Upper lobe of left lung (tissue), 6 donors: ENCODE measurements at regions not wholly inside any gene's neighbourhood (a gene's known extent, or its start where the extent isn't known, plus 50 kb on each side); places are given as distances from the start of the nearest gene placed in this dataset.

Experiments
- ATAC-seq, 2 donors: fragments of 200-7000 bp; cut with Tn5 transposase; one replicate each; pipeline ENCODE4 v1.9.1; 2022; ENCODE audit warnings: mild to moderate bottlenecking in 2 of 2, moderate library complexity in 2 of 2; ENCODE audit not compliant: low FRiP score in 2 of 2
- DNase-seq, 2 donors: peaks; one replicate each; pipeline ENCODE4 v3.0.0-alpha.2; 2019 to 2020
- H3K27ac ChIP-seq, 4 donors: fragments of 200-600 bp; sonication (generic); one replicate each; pipeline ENCODE4 v1.5.1; 2016 to 2019
- H3K27me3 ChIP-seq, 4 donors: fragments of 200-600 bp; sonication (generic); one replicate each; pipeline ENCODE4 v1.5.1; 2017 to 2019
- H3K36me3 ChIP-seq, 4 donors: fragments of 200-600 bp; sonication (generic); one replicate each; pipeline ENCODE4 v1.5.1; 2016 to 2019
- H3K4me1 ChIP-seq, 4 donors: fragments of 200-600 bp; sonication (generic); one replicate each; pipeline ENCODE4 v1.5.1; 2018 to 2019
- H3K4me3 ChIP-seq, 4 donors: fragments of 200-600 bp; sonication (generic); one replicate each; pipeline ENCODE4 v1.5.1; 2017 to 2019; ENCODE audit warnings: mild to moderate bottlenecking in 2 of 4, moderate library complexity in 1 of 4
- H3K9me3 ChIP-seq, 4 donors: fragments of 200-600 bp; sonication (generic); one replicate each; pipeline ENCODE4 v1.5.1; 2018 to 2019
- EP300 ChIP-seq, 4 donors: sonication (generic); formaldehyde crosslinking; IDR thresholded peaks; one replicate each; pipeline ENCODE4 v1.5.1; 2017; ENCODE audit warnings: antibody characterized with exemption in 4 of 4, control low read depth in 2 of 4
- POLR2A ChIP-seq, 4 donors: fragments of 450-650 bp; IDR thresholded peaks; one replicate each; pipeline ENCODE4 v1.5.1; 2016 to 2017; ENCODE audit warnings: antibody characterized with exemption in 4 of 4, mild to moderate bottlenecking in 2 of 4
- POLR2AphosphoS5 ChIP-seq, 2 donors: sonication (generic); formaldehyde crosslinking; IDR thresholded peaks; one replicate each; pipeline ENCODE4 v1.5.1; 2017; ENCODE audit warnings: antibody characterized with exemption in 2 of 2
- WGBS, 2 donors: methylation state at CpG; one replicate each; pipeline ENCODE4 v1.1.5; 2017 to 2018; 5-methylcytosine and 5-hydroxymethylcytosine counted together
- TF ChIP-seq, protein P1 (sequence below), 6 experiments: fragments of 450-650 bp in 4 of 6; fragments of 200-600 bp in 2 of 6; sonication (generic) in 2 of 6; IDR thresholded peaks; one replicate each; pipeline ENCODE4 v1.5.1; 2016 to 2019; ENCODE audit warnings: antibody characterized with exemption in 6 of 6
- donor health status: DM: no; HTN: no; CAD: no; lungs with moderate emphysema.
- donor health status: DM: no; HTN: yes; CAD: no; lungs with severe emphysema.

DNA sequence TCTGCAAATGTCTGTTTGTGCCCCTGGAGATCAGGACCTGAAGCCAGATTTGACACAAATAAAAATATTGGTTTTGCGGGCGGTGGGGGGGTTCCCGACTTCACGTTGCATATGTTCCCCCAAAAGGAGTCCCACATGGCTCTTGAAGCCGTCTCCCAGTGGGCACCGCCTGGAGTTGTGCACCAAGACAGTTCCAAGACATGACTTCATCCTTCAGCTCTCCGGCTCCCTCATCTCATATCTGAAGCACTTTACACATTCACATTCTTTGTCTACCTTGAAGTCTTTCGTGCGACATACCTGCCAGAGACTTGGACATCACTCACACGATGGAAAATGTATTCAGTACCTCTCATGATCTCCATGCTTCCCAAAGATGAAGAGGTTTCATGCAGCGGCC lies 362.8 kb upstream of the FOXK1 start:
- H3K4me3 ChIP-seq, result no peak overlapping the region
- no peaks in the 10 kb centered on the region for H3K27me3 ChIP-seq
- TF ChIP-seq POLR2AphosphoS5 (IDR thresholded peaks at IDR 0.05), result no peak
- TF ChIP-seq POLR2A (IDR thresholded peaks at IDR 0.05), result no peak
- TF ChIP-seq, protein P1, sequence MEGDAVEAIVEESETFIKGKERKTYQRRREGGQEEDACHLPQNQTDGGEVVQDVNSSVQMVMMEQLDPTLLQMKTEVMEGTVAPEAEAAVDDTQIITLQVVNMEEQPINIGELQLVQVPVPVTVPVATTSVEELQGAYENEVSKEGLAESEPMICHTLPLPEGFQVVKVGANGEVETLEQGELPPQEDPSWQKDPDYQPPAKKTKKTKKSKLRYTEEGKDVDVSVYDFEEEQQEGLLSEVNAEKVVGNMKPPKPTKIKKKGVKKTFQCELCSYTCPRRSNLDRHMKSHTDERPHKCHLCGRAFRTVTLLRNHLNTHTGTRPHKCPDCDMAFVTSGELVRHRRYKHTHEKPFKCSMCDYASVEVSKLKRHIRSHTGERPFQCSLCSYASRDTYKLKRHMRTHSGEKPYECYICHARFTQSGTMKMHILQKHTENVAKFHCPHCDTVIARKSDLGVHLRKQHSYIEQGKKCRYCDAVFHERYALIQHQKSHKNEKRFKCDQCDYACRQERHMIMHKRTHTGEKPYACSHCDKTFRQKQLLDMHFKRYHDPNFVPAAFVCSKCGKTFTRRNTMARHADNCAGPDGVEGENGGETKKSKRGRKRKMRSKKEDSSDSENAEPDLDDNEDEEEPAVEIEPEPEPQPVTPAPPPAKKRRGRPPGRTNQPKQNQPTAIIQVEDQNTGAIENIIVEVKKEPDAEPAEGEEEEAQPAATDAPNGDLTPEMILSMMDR (IDR thresholded peaks at IDR 0.05), result no peak
- TF ChIP-seq EP300 (IDR thresholded peaks at IDR 0.05), result no peak
- no peaks in the 10 kb centered on the region for H3K36me3 ChIP-seq
- H3K27ac ChIP-seq, result no peak overlapping the region
- WGBS, 2 donors, result 86 to 91% methylated on average over 11 of the region's 11 CpGs
- H3K9me3 ChIP-seq, result peaks cover 0 to 8% (median 2%) of the 10 kb centered on the region in 4 donors
- H3K4me1 ChIP-seq, result no peaks in the 10 kb centered on the region
- ATAC-seq (no peak), DNase-seq (no peak)

DNA sequence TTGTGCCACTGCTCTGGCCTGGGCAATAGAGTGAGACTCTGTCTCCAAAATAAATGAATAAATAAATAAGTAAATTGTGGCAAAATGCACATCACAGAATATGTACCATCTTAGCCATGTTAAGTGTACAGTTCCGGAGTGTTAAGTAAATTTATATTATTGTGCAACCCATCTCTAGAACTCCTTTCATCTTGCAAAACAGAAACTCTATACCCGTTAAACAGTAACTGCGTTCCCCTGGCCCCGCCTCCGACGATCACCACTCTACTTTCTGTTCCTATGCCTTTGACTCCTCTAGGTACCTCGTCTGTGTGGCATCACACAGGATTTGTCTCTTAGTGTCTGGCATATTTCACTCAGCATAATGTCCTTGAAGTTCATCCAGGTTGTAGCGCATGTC lies 356.4 kb upstream of the FOXK1 start:
- H3K4me1 ChIP-seq, result no peaks in the 10 kb centered on the region
- no peaks in the 10 kb centered on the region for H3K27me3 ChIP-seq
- TF ChIP-seq POLR2AphosphoS5 (IDR thresholded peaks at IDR 0.05) (no peak), EP300 (IDR thresholded peaks at IDR 0.05) (no peak), POLR2A (IDR thresholded peaks at IDR 0.05) (no peak)
- TF ChIP-seq, protein P1 (IDR thresholded peaks at IDR 0.05), result no peak
- peaks cover 0 to 5% (median 1%) of the 10 kb centered on the region in 4 donors for H3K9me3 ChIP-seq
- WGBS, 2 donors, result 71 to 75% methylated on average over 8 of the region's 8 CpGs
- no peak for ATAC-seq
- no peak overlapping the region for H3K4me3 ChIP-seq
- DNase-seq, result peak in 1 of 2 donors; percentile 32
- H3K36me3 ChIP-seq, result no peaks in the 10 kb centered on the region
- H3K27ac ChIP-seq, result no peak overlapping the region

- H3K4me1 ChIP-seq, result no peaks in the 10 kb centered on the region
- no peak overlapping the region for H3K4me3 ChIP-seq
- H3K27ac ChIP-seq, result no peak overlapping the region
- WGBS, 2 donors, result 92 to 93% methylated on average over 8 of the region's 8 CpGs
- TF ChIP-seq POLR2A (IDR thresholded peaks at IDR 0.05), result no peak
- TF ChIP-seq, protein P1 (IDR thresholded peaks at IDR 0.05), result no peak
- no peak for TF ChIP-seq EP300 (IDR thresholded peaks at IDR 0.05)
- TF ChIP-seq POLR2AphosphoS5 (IDR thresholded peaks at IDR 0.05), result no peak
- no peaks in the 10 kb centered on the region for H3K27me3 ChIP-seq
- DNase-seq (no peak), ATAC-seq (no peak)
- no peaks in the 10 kb centered on the region for H3K9me3 ChIP-seq
- no peaks in the 10 kb centered on the region for H3K36me3 ChIP-seq
Observed at GRCh38 chr7:4331711-4332110, 350.4 kb upstream of the FOXK1 start.

DNA sequence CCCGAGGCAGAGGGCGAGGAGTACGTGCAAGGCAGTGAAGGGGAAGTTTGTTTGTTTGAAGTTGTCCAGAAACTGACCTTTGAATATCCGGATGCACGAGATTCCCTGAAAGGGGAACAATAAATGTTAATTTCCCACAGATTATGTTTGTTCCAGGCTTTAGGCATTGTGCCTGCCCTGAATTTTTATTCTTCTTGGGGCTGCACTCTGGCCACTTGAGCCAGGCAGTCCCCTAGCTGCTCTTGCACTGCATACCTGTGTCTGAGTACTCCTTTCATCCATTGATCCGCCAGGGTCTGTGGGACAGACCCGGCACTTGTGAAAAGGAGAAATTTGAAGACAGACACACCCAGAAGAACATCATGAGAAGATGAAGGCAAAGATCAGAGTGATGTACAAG lies 343.5 kb upstream of the FOXK1 start:
- ATAC-seq (no peak), DNase-seq (no peak)
- no peaks in the 10 kb centered on the region for H3K27me3 ChIP-seq
- no peak overlapping the region for H3K4me3 ChIP-seq
- no peak overlapping the region for H3K27ac ChIP-seq
- TF ChIP-seq EP300 (IDR thresholded peaks at IDR 0.05) (no peak), POLR2A (IDR thresholded peaks at IDR 0.05) (no peak), POLR2AphosphoS5 (IDR thresholded peaks at IDR 0.05) (no peak)
- TF ChIP-seq, protein P1 (IDR thresholded peaks at IDR 0.05), result no peak
- WGBS, 2 donors, result 83 to 88% methylated on average over 7 of the region's 7 CpGs
- H3K4me1 ChIP-seq, result no peaks in the 10 kb centered on the region
- no peaks in the 10 kb centered on the region for H3K9me3 ChIP-seq
- no peaks in the 10 kb centered on the region for H3K36me3 ChIP-seq
